ENCODE measurements at regions not wholly inside any gene's neighbourhood (a gene's known extent, or its start where the extent isn't known, plus 50 kb on each side); places are given as distances from the start of the nearest gene placed in this dataset.

- Histone ChIP-seq H3K27ac (ENCODE audit: low read depth in 1 of 2, low read length in 2 of 2) (no peak overlapping the region), H3K4me3 (ENCODE audit: low read depth in 1 of 3, low read length in 3 of 3) (no peak overlapping the region), H3K27me3 (ENCODE audit: control insufficient read depth in 4 of 4, insufficient read depth in 4 of 4, low read length in 3 of 4) (no peaks in the 10 kb centered on the region), H3K4me1 (ENCODE audit: control insufficient read depth in 4 of 4, insufficient read depth in 4 of 4, low read length in 3 of 4) (no peaks in the 10 kb centered on the region), H3K36me3 (ENCODE audit: control insufficient read depth in 4 of 4, insufficient read depth in 3 of 4, low read depth in 1 of 4, low read length in 3 of 4) (no peaks in the 10 kb centered on the region), H3K9me3 (ENCODE audit: control insufficient read depth in 4 of 4, low read length in 3 of 4) (no peaks in the 10 kb centered on the region), H3K9ac (ENCODE audit: low read depth in 1 of 2, low read length in 2 of 2) (no peak overlapping the region)
- no peak for TF ChIP-seq GABPA (IDR thresholded peaks at IDR 0.05 in 1 of 2, conservative IDR thresholded peaks at IDR 0.05 in 1 of 2)
- no peak for TF ChIP-seq JUND (IDR thresholded peaks at IDR 0.05)
- TF ChIP-seq FOXA2 (IDR thresholded peaks at IDR 0.05): no peak
- no peak for TF ChIP-seq ZBTB33 (IDR thresholded peaks at IDR 0.05)
- TF ChIP-seq EGR1 (IDR thresholded peaks at IDR 0.05; ENCODE audit: low read depth in 2 of 2): no peak
- TF ChIP-seq RAD21 (IDR thresholded peaks at IDR 0.05): no peak
- TF ChIP-seq RXRA (IDR thresholded peaks at IDR 0.05): no peak
- no peak for TF ChIP-seq HNF4G (IDR thresholded peaks at IDR 0.05)
- no peak for TF ChIP-seq TAF1 (conservative IDR thresholded peaks at IDR 0.05)
- TF ChIP-seq CTCF (IDR thresholded peaks at IDR 0.05; ENCODE audit: low read depth, low read length, missing input control): no peak
- no peak for TF ChIP-seq MAX (IDR thresholded peaks at IDR 0.05)
- no peak for TF ChIP-seq FOXA1 (IDR thresholded peaks at IDR 0.05)
- TF ChIP-seq SP1 (IDR thresholded peaks at IDR 0.05): no peak
- TF ChIP-seq REST (IDR thresholded peaks at IDR 0.05): no peak
- TF ChIP-seq HNF4A (conservative IDR thresholded peaks at IDR 0.05): no peak
- TF ChIP-seq ATF3 (IDR thresholded peaks at IDR 0.05): no peak
- no peak for DNase-seq (ENCODE audit: low spot score)
- WGBS: 81% methylated on average over 1 of the region's 1 CpG
Observed at GRCh38 chr11:103550811-103551210, 441.6 kb downstream of the DYNC2H1 start.

GRCh38 chr11:103552086-103552485 is 442.9 kb downstream of the DYNC2H1 start:
- H3K27ac ChIP-seq (ENCODE audit: low read depth in 1 of 2, low read length in 2 of 2): no peak overlapping the region
- H3K36me3 ChIP-seq (ENCODE audit: control insufficient read depth in 4 of 4, insufficient read depth in 3 of 4, low read depth in 1 of 4, low read length in 3 of 4): no peaks in the 10 kb centered on the region
- no peak for DNase-seq (ENCODE audit: low spot score)
- H3K27me3 ChIP-seq (ENCODE audit: control insufficient read depth in 4 of 4, insufficient read depth in 4 of 4, low read length in 3 of 4): no peaks in the 10 kb centered on the region
- no peak overlapping the region for H3K4me3 ChIP-seq (ENCODE audit: low read depth in 1 of 3, low read length in 3 of 3)
- no peak overlapping the region for H3K9ac ChIP-seq (ENCODE audit: low read depth in 1 of 2, low read length in 2 of 2)
- H3K9me3 ChIP-seq (ENCODE audit: control insufficient read depth in 4 of 4, low read length in 3 of 4): no peaks in the 10 kb centered on the region
- WGBS: 82% methylated on average over 5 of the region's 5 CpGs
- no peaks in the 10 kb centered on the region for H3K4me1 ChIP-seq (ENCODE audit: control insufficient read depth in 4 of 4, insufficient read depth in 4 of 4, low read length in 3 of 4)
- no peak for TF ChIP-seq RAD21 (IDR thresholded peaks at IDR 0.05)
- TF ChIP-seq HNF4G (IDR thresholded peaks at IDR 0.05): no peak
- no peak for TF ChIP-seq SP1 (IDR thresholded peaks at IDR 0.05)
- TF ChIP-seq NR2F2 (IDR thresholded peaks at IDR 0.05): no peak
- no peak for TF ChIP-seq CTCF (IDR thresholded peaks at IDR 0.05; ENCODE audit: low read depth, low read length, missing input control)
- TF ChIP-seq EGR1 (IDR thresholded peaks at IDR 0.05; ENCODE audit: low read depth in 2 of 2): no peak
- no peak for TF ChIP-seq REST (IDR thresholded peaks at IDR 0.05)
- TF ChIP-seq FOXA1 (IDR thresholded peaks at IDR 0.05): no peak
- TF ChIP-seq MAX (IDR thresholded peaks at IDR 0.05): no peak

All from liver (tissue), 8 donors.